ENCODE measurements at regions not wholly inside any gene's neighbourhood (a gene's known extent, or its start where the extent isn't known, plus 50 kb on each side); places are given as distances from the start of the nearest gene placed in this dataset.

- FAIRE-seq (no peak), DNase-seq (ENCODE audit: low read depth in 1 of 2, low spot score in 2 of 2) (no peak)
- Histone ChIP-seq H3K14ac (ENCODE audit: insufficient read length) (no peak overlapping the region), H3K27me3 (replicated peaks in 1 of 4; ENCODE audit: control insufficient read depth in 3 of 4, extremely low read depth in 1 of 4, insufficient read depth in 3 of 4, low read length in 3 of 4) (no peaks in the 10 kb centered on the region), H2BK12ac (ENCODE audit: low read depth, low read length) (no peak overlapping the region), H2BK5ac (ENCODE audit: low read depth, low read length) (no peak overlapping the region), H2BK15ac (ENCODE audit: low read length) (no peak overlapping the region), H3K9me3 (ENCODE audit: insufficient read depth in 2 of 2, low read depth in 1 of 2, low read length in 1 of 2) (no peaks in the 10 kb centered on the region), H4K5ac (ENCODE audit: insufficient read length, low read depth, low read length) (no peak overlapping the region), H3K56ac (replicated peaks; ENCODE audit: insufficient read length, low read depth, low read length) (no peak overlapping the region), H3K23me2 (ENCODE audit: low read depth, low read length) (no peaks in the 10 kb centered on the region), H4K20me1 (replicated peaks in 1 of 2; ENCODE audit: control insufficient read depth in 1 of 2, insufficient read depth in 2 of 2, low read length in 2 of 2) (no peaks in the 10 kb centered on the region), H3K4me1 (replicated peaks in 1 of 4; ENCODE audit: control insufficient read depth in 3 of 4, insufficient read depth in 4 of 4, low read length in 3 of 4) (no peaks in the 10 kb centered on the region), H3K18ac (ENCODE audit: extremely low read depth, low read length) (no peak overlapping the region), H3K36me3 (ENCODE audit: control insufficient read depth in 2 of 4, insufficient read depth in 4 of 4, low read length in 3 of 4) (no peaks in the 10 kb centered on the region), H3K4me2 (ENCODE audit: insufficient read depth in 1 of 2, low read depth in 2 of 2, low read length in 2 of 2) (no peak overlapping the region), H3K4ac (replicated peaks; ENCODE audit: insufficient read length, low read depth, low read length) (no peak overlapping the region), H3K23ac (ENCODE audit: insufficient read length) (no peak overlapping the region), H3K79me1 (ENCODE audit: low read depth, low read length) (no peaks in the 10 kb centered on the region), H2BK120ac (replicated peaks; ENCODE audit: low read depth, low read length) (no peak overlapping the region), H2BK20ac (ENCODE audit: low read length) (no peak overlapping the region), H3K4me3 (ENCODE audit: extremely low read depth in 1 of 4, insufficient read depth in 2 of 4, low read depth in 3 of 4, low read length in 4 of 4) (no peak overlapping the region), H3K27ac (ENCODE audit: low read depth, low read length) (no peak overlapping the region), H2AK5ac (ENCODE audit: low read depth, low read length) (no peak overlapping the region), H2AFZ (ENCODE audit: low read length) (no peak overlapping the region), H4K8ac (ENCODE audit: extremely low read depth, insufficient read depth, low read length) (no peak overlapping the region), H4K91ac (replicated peaks; ENCODE audit: insufficient read length, low read length) (no peak overlapping the region), H3K9ac (replicated peaks in 1 of 4; ENCODE audit: extremely low read depth in 1 of 4, low read depth in 3 of 4, low read length in 3 of 4) (no peak overlapping the region), H3K79me2 (ENCODE audit: control insufficient read depth in 1 of 2, insufficient read depth in 2 of 2, low read length in 2 of 2) (no peaks in the 10 kb centered on the region)
- ChIA-PET POLR2A (ENCODE audit: partially characterized antibody) (no interaction called here), CTCF (ENCODE audit: partially characterized antibody) (no interaction called here)
- 94% methylated on average over 2 of the region's 2 CpGs; no CpG with 5 or more reads in 1 of the 2 experiments for WGBS, 2 experiments (ENCODE audit: extremely low coverage in 1 of 2, insufficient coverage in 1 of 2, insufficient read length in 1 of 2, insufficient replicate concordance in 2 of 2, low coverage in 1 of 2, low lambda C conversion rate in 2 of 2, missing lambda C conversion rate in 1 of 2)
- TF ChIP-seq POLR2A (IDR thresholded peaks at IDR 0.05; ENCODE audit: control extremely low read depth in 1 of 2, low read depth in 2 of 2, low read length in 2 of 2) (no peak), NANOG (IDR thresholded peaks at IDR 0.05; ENCODE audit: insufficient read depth, low read depth, low read length, poor library complexity, severe bottlenecking) (no peak), ATF2 (IDR thresholded peaks at IDR 0.05; ENCODE audit: low read length) (no peak), SP1 (IDR thresholded peaks at IDR 0.05; ENCODE audit: low read depth, low read length) (no peak), JUND (IDR thresholded peaks at IDR 0.05; ENCODE audit: low read length) (no peak), RFX5 (IDR thresholded peaks at IDR 0.05; ENCODE audit: borderline replicate concordance, low read depth, low read length) (no peak), KDM5A (IDR thresholded peaks at IDR 0.05; ENCODE audit: low read length) (no peak), RBBP5 (IDR thresholded peaks at IDR 0.05; ENCODE audit: borderline replicate concordance, low read depth, low read length) (no peak), SRF (IDR thresholded peaks at IDR 0.05; ENCODE audit: low read depth, low read length) (no peak), TEAD4 (IDR thresholded peaks at IDR 0.05; ENCODE audit: low read depth, low read length) (no peak), RNF2 (IDR thresholded peaks at IDR 0.05; ENCODE audit: borderline replicate concordance, low read depth, low read length, missing control alignments, poor library complexity, severe bottlenecking) (no peak), GTF2F1 (IDR thresholded peaks at IDR 0.05; ENCODE audit: borderline replicate concordance, low read depth, low read length) (no peak), BACH1 (IDR thresholded peaks at IDR 0.05; ENCODE audit: low read length) (no peak), HDAC6 (IDR thresholded peaks at IDR 0.05; ENCODE audit: low read depth, low read length) (no peak)
Measured at GRCh38 chr12:61250303-61250702, 1009.9 kb upstream of the USP15 start.
